ENCODE measurements at regions not wholly inside any gene's neighbourhood (a gene's known extent, or its start where the extent isn't known, plus 50 kb on each side); places are given as distances from the start of the nearest gene placed in this dataset.

DNA sequence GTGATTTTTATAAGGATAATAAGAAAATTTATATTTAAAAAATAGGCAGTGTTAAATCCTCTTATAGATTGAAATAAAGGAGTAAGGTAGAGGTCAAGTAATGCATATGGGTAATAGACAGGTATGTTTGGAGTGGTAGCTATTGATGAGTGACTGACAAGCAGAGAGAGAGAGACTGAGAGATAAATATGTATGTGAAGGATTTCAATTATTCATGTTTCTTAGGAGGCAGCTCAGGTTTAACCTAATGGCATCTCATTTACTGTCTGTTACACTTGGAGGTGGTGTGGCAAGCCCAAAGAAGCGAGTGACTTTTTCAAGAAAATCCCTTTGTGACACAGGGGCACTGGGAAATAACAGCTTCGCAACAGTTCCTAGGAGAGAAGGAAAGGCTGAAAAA, 120.2 kb downstream of the KIF2B start:
- Histone ChIP-seq H3K79me2 (ENCODE audit: insufficient read depth, low read length) (no peaks in the 10 kb centered on the region), H2AFZ (ENCODE audit: low read length) (no peak overlapping the region), H3K9me3 (ENCODE audit: low read length) (no peaks in the 10 kb centered on the region), H3K27me3 (ENCODE audit: control insufficient read depth in 1 of 2, insufficient read depth in 2 of 2, low read length in 2 of 2) (no peaks in the 10 kb centered on the region), H3K9ac (ENCODE audit: insufficient read depth, low read depth, low read length) (no peak overlapping the region), H3K4me3 (replicated peaks in 1 of 3; ENCODE audit: insufficient read depth in 1 of 3, low read depth in 2 of 3, low read length in 3 of 3) (no peak overlapping the region), H3K27ac (ENCODE audit: extremely low read length, insufficient read depth, low read length) (no peak overlapping the region), H3K4me2 (ENCODE audit: low read depth, low read length) (no peak overlapping the region), H4K20me1 (ENCODE audit: insufficient read depth, low read length) (no peaks in the 10 kb centered on the region), H3K4me1 (ENCODE audit: insufficient read depth, low read length) (no peaks in the 10 kb centered on the region), H3K36me3 (replicated peaks in 1 of 2; ENCODE audit: control insufficient read depth in 1 of 2, insufficient read depth in 2 of 2, low read length in 2 of 2) (no peaks in the 10 kb centered on the region)
- in situ Hi-C loops (cut with HindIII; ENCODE audit: extremely low pct_ligation_motif_present, low pct_unique_long_range_greater_than_20kb) = loop anchor here (25.0 kb wide), 1 partner anchor 944 kb away; no protein-coding TSS in a partner anchor
- TF ChIP-seq PLRG1 (conservative IDR thresholded peaks at IDR 0.05) = no peak
- TF ChIP-seq, protein P1, sequence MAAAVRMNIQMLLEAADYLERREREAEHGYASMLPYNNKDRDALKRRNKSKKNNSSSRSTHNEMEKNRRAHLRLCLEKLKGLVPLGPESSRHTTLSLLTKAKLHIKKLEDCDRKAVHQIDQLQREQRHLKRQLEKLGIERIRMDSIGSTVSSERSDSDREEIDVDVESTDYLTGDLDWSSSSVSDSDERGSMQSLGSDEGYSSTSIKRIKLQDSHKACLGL (CRISPR knock-in tag; IDR thresholded peaks at IDR 0.05) = no peak
- no peak for TF ChIP-seq SMARCC2 (IDR thresholded peaks at IDR 0.05)
- TF ChIP-seq ZNF615 (CRISPR knock-in tag; IDR thresholded peaks at IDR 0.05; ENCODE audit: borderline replicate concordance) = no peak
- TF ChIP-seq ZNF431 (CRISPR knock-in tag; IDR thresholded peaks at IDR 0.05; ENCODE audit: borderline replicate concordance, low read depth) = no peak
- TF ChIP-seq, protein P2, sequence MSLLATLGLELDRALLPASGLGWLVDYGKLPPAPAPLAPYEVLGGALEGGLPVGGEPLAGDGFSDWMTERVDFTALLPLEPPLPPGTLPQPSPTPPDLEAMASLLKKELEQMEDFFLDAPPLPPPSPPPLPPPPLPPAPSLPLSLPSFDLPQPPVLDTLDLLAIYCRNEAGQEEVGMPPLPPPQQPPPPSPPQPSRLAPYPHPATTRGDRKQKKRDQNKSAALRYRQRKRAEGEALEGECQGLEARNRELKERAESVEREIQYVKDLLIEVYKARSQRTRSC (CRISPR knock-in tag; IDR thresholded peaks at IDR 0.05; ENCODE audit: low read depth) = no peak
- TF ChIP-seq NFYC (CRISPR knock-in tag; IDR thresholded peaks at IDR 0.05) = no peak
- TF ChIP-seq, protein P3, sequence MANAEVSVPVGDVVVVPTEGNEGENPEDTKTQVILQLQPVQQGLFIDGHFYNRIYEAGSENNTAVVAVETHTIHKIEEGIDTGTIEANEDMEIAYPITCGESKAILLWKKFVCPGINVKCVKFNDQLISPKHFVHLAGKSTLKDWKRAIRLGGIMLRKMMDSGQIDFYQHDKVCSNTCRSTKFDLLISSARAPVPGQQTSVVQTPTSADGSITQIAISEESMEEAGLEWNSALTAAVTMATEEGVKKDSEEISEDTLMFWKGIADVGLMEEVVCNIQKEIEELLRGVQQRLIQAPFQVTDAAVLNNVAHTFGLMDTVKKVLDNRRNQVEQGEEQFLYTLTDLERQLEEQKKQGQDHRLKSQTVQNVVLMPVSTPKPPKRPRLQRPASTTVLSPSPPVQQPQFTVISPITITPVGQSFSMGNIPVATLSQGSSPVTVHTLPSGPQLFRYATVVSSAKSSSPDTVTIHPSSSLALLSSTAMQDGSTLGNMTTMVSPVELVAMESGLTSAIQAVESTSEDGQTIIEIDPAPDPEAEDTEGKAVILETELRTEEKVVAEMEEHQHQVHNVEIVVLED (CRISPR knock-in tag; IDR thresholded peaks at IDR 0.05; ENCODE audit: borderline replicate concordance) = no peak
- no peak for TF ChIP-seq CHCHD3 (CRISPR knock-in tag; IDR thresholded peaks at IDR 0.05)
- no peak for TF ChIP-seq CBFB (CRISPR knock-in tag; IDR thresholded peaks at IDR 0.05)
- TF ChIP-seq GATAD1 (CRISPR knock-in tag; IDR thresholded peaks at IDR 0.05) = no peak
- TF ChIP-seq ZNF816 (CRISPR knock-in tag; IDR thresholded peaks at IDR 0.05; ENCODE audit: borderline replicate concordance) = no peak
- TF ChIP-seq, protein P4, sequence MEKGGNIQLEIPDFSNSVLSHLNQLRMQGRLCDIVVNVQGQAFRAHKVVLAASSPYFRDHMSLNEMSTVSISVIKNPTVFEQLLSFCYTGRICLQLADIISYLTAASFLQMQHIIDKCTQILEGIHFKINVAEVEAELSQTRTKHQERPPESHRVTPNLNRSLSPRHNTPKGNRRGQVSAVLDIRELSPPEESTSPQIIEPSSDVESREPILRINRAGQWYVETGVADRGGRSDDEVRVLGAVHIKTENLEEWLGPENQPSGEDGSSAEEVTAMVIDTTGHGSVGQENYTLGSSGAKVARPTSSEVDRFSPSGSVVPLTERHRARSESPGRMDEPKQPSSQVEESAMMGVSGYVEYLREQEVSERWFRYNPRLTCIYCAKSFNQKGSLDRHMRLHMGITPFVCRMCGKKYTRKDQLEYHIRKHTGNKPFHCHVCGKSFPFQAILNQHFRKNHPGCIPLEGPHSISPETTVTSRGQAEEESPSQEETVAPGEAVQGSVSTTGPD (CRISPR knock-in tag; IDR thresholded peaks at IDR 0.05) = no peak
- 41% methylated on average over 2 of the region's 2 CpGs for WGBS (ENCODE audit: low lambda C conversion rate)
- DNase-seq (ENCODE audit: low spot score) (no peak), FAIRE-seq (no peak), ATAC-seq (no peak)
- ChIA-PET CTCF (ENCODE audit: low intra/inter-chr PET ratio, low total read pairs) (no interaction called here), POLR2A (no interaction called here)
- intact Hi-C loops (cut with micrococcal nuclease; ENCODE audit: unreplicated experiment) = no loop called here
- BruUV-seq (replicated peaks) = no TSS peak
